ENCODE measurements at regions not wholly inside any gene's neighbourhood (a gene's known extent, or its start where the extent isn't known, plus 50 kb on each side); places are given as distances from the start of the nearest gene placed in this dataset.

DNA sequence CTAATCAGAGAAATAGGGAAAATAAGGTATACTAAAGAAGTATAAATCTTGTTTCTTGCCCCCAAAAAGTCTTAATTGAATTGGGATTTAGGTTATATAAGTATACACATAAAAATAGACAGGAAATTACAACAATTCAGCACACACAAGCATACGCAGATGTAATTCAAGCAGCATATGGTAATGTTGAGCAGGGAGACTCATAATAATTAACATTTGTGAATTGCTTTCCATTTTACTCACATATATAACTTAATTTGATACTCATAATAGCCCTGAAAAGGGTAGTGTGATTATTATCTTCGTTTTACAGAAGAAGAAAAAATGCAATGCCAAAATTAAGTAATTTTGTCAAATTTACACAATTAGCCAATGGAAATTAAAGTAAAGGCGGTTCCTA, 313.5 kb upstream of the ECI2 start:
- DNase-seq (ENCODE audit: low read depth in 4 of 6, low spot score in 6 of 6): peak in 1 of 6 donors; percentile 60
- Histone ChIP-seq H3K27ac (ENCODE audit: low read depth, low read length) (no peak overlapping the region), H3K27me3 (ENCODE audit: control insufficient read depth, insufficient read depth, low read length) (no peaks in the 10 kb centered on the region), H3K36me3 (ENCODE audit: control insufficient read depth, insufficient read depth, low read length) (no peaks in the 10 kb centered on the region), H3K4me3 (ENCODE audit: low read depth, low read length) (no peak overlapping the region), H3K9me3 (ENCODE audit: control insufficient read depth, insufficient read depth, low read length) (peaks cover 5% of the 10 kb centered on the region), H3K4me1 (ENCODE audit: control insufficient read depth, insufficient read depth, low read length) (no peaks in the 10 kb centered on the region)
- WGBS (ENCODE audit: insufficient coverage): no CpG with 5 or more reads among the region's 3 CpGs

DNA sequence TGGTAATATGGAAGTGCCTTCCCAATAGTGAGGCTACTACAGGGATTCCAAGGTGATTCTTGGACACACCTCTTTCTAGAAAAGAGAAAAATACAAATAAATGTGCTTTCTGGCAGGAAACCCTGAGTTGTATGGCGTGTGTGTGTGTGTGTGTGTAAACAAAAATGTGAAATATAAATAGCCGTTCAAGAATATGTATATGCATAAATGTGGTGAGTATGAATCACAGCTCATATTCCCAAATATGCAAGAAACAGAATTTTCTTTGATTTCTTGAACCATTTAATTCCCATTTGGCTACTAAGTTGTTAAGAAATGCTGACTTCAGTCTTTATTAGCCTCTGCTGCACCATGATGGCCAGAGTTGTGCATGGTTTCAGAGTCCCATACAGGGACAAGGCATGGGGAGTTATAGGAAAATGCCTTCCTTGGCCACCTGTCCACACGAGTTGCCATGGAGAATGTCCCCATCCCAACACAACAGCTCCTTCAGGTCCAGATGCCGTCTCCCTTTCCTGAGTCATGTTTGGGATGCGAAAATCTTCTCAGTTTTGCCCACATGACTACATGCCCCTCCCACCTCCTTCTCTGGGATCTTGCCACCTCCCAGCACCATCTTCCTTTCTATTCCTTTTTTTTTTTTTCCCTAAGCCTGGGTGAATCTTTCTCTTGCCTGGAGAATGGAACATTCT, 312.4 kb upstream of the ECI2 start:
- Histone ChIP-seq H3K27ac (ENCODE audit: low read depth, low read length) (no peak overlapping the region), H3K4me1 (ENCODE audit: control insufficient read depth, insufficient read depth, low read length) (no peaks in the 10 kb centered on the region), H3K9me3 (ENCODE audit: control insufficient read depth, insufficient read depth, low read length) (peaks cover 5% of the 10 kb centered on the region), H3K27me3 (ENCODE audit: control insufficient read depth, insufficient read depth, low read length) (no peaks in the 10 kb centered on the region), H3K36me3 (ENCODE audit: control insufficient read depth, insufficient read depth, low read length) (no peaks in the 10 kb centered on the region), H3K4me3 (ENCODE audit: low read depth, low read length) (no peak overlapping the region)
- 58% methylated on average over 3 of the region's 5 CpGs for whole genome bisulfite sequencing (ENCODE audit: insufficient coverage)
- DNase-seq (ENCODE audit: low read depth in 4 of 6, low spot score in 6 of 6): no peak

GRCh38 chr6:4446982-4447381, 311.6 kb upstream of the ECI2 start:
- no peak overlapping the region for H3K27ac ChIP-seq (ENCODE audit: low read depth, low read length)
- H3K4me1 ChIP-seq (ENCODE audit: control insufficient read depth, insufficient read depth, low read length): no peaks in the 10 kb centered on the region
- H3K9me3 ChIP-seq (ENCODE audit: control insufficient read depth, insufficient read depth, low read length): peaks cover 3% of the 10 kb centered on the region
- no peak for DNase-seq (ENCODE audit: low read depth in 4 of 6, low spot score in 6 of 6)
- H3K27me3 ChIP-seq (ENCODE audit: control insufficient read depth, insufficient read depth, low read length): no peaks in the 10 kb centered on the region
- H3K4me3 ChIP-seq (ENCODE audit: low read depth, low read length): no peak overlapping the region
- WGBS (ENCODE audit: insufficient coverage): 60% methylated on average over 1 of the region's 8 CpGs
- no peaks in the 10 kb centered on the region for H3K36me3 ChIP-seq (ENCODE audit: control insufficient read depth, insufficient read depth, low read length)

DNA sequence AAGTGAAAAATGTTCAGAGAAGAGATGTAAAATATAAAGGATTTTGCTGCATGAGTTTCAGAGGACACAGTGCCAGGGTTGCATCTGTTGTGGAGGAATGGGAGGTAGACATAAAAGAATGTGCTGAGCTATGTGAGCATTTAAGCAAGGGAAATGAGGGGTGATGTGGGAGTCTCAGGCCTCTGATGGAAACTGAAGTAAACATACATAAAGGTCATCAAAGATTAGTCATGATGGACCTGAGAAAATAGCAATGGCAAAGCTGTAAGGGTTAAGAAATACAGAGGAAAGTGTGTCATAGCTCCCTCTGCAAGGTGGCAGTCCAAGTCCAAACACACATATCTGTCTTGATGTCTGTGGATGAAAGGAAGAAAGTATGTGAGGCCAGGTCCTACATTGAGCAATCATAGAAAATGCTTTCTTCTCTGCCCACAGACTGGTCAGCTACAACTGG, 306.6 kb upstream of the ECI2 start:
- H3K27me3 ChIP-seq (ENCODE audit: control insufficient read depth, insufficient read depth, low read length): no peaks in the 10 kb centered on the region
- H3K36me3 ChIP-seq (ENCODE audit: control insufficient read depth, insufficient read depth, low read length): no peaks in the 10 kb centered on the region
- H3K4me1 ChIP-seq (ENCODE audit: control insufficient read depth, insufficient read depth, low read length): no peaks in the 10 kb centered on the region
- no peak overlapping the region for H3K27ac ChIP-seq (ENCODE audit: low read depth, low read length)
- peaks cover 3% of the 10 kb centered on the region for H3K9me3 ChIP-seq (ENCODE audit: control insufficient read depth, insufficient read depth, low read length)
- H3K4me3 ChIP-seq (ENCODE audit: low read depth, low read length): no peak overlapping the region
- DNase-seq (ENCODE audit: low read depth in 4 of 6, low spot score in 6 of 6): no peak

GRCh38 chr6:4439159-4439558, 303.8 kb upstream of the ECI2 start:
- Histone ChIP-seq H3K27ac (ENCODE audit: low read depth, low read length) (no peak overlapping the region), H3K36me3 (ENCODE audit: control insufficient read depth, insufficient read depth, low read length) (no peaks in the 10 kb centered on the region), H3K4me1 (ENCODE audit: control insufficient read depth, insufficient read depth, low read length) (no peaks in the 10 kb centered on the region), H3K27me3 (ENCODE audit: control insufficient read depth, insufficient read depth, low read length) (no peaks in the 10 kb centered on the region), H3K9me3 (ENCODE audit: control insufficient read depth, insufficient read depth, low read length) (peaks cover 2% of the 10 kb centered on the region), H3K4me3 (ENCODE audit: low read depth, low read length) (no peak overlapping the region)
- WGBS (ENCODE audit: insufficient coverage): no CpG with 5 or more reads among the region's 2 CpGs
- DNase-seq (ENCODE audit: low read depth in 4 of 6, low spot score in 6 of 6): peak in 1 of 6 donors; percentile 50

DNA sequence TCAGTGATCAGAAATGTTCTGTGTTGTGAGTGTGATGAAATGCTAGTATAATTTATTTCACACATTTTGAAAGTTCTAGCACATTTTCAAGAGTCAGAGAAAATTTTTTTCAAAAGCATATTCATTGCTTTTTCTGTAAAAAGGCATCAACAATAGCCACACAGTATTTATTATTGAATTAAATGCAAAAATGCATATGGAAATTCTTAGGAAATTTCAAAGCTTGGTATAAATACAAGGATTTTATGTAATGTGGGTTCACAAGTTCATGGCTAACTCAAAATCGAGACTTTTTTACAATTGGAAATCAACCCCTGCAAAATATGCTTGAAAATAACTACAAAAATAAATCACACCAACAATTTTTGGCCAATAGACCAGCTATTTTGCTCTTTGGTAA, 302.0 kb upstream of the ECI2 start:
- Histone ChIP-seq H3K27ac (ENCODE audit: low read depth, low read length) (no peak overlapping the region), H3K4me1 (ENCODE audit: control insufficient read depth, insufficient read depth, low read length) (no peaks in the 10 kb centered on the region), H3K36me3 (ENCODE audit: control insufficient read depth, insufficient read depth, low read length) (no peaks in the 10 kb centered on the region), H3K9me3 (ENCODE audit: control insufficient read depth, insufficient read depth, low read length) (peaks cover 2% of the 10 kb centered on the region), H3K27me3 (ENCODE audit: control insufficient read depth, insufficient read depth, low read length) (no peaks in the 10 kb centered on the region), H3K4me3 (ENCODE audit: low read depth, low read length) (no peak overlapping the region)
- DNase-seq (ENCODE audit: low read depth in 4 of 6, low spot score in 6 of 6): no peak
- WGBS (ENCODE audit: insufficient coverage): no CpG with 5 or more reads among the region's 1 CpG

- WGBS (ENCODE audit: insufficient coverage): 79% methylated on average over 2 of the region's 2 CpGs
- Histone ChIP-seq H3K36me3 (ENCODE audit: control insufficient read depth, insufficient read depth, low read length) (no peaks in the 10 kb centered on the region), H3K27ac (ENCODE audit: low read depth, low read length) (no peak overlapping the region), H3K4me3 (ENCODE audit: low read depth, low read length) (no peak overlapping the region), H3K27me3 (ENCODE audit: control insufficient read depth, insufficient read depth, low read length) (no peaks in the 10 kb centered on the region), H3K9me3 (ENCODE audit: control insufficient read depth, insufficient read depth, low read length) (peaks cover 2% of the 10 kb centered on the region), H3K4me1 (ENCODE audit: control insufficient read depth, insufficient read depth, low read length) (no peaks in the 10 kb centered on the region)
- DNase-seq (ENCODE audit: low read depth in 4 of 6, low spot score in 6 of 6): no peak
Measured at GRCh38 chr6:4435981-4436445, 300.6 kb upstream of the ECI2 start.

- Histone ChIP-seq H3K9me3 (ENCODE audit: control insufficient read depth, insufficient read depth, low read length) (peaks cover 2% of the 10 kb centered on the region), H3K4me1 (ENCODE audit: control insufficient read depth, insufficient read depth, low read length) (no peaks in the 10 kb centered on the region), H3K4me3 (ENCODE audit: low read depth, low read length) (no peak overlapping the region), H3K27me3 (ENCODE audit: control insufficient read depth, insufficient read depth, low read length) (no peaks in the 10 kb centered on the region), H3K36me3 (ENCODE audit: control insufficient read depth, insufficient read depth, low read length) (no peaks in the 10 kb centered on the region), H3K27ac (ENCODE audit: low read depth, low read length) (no peak overlapping the region)
- no peak for DNase-seq (ENCODE audit: low read depth in 4 of 6, low spot score in 6 of 6)
- 93% methylated on average over 2 of the region's 4 CpGs for WGBS (ENCODE audit: insufficient coverage)
Measured at GRCh38 chr6:4434655-4435054, 299.3 kb upstream of the ECI2 start.

DNA sequence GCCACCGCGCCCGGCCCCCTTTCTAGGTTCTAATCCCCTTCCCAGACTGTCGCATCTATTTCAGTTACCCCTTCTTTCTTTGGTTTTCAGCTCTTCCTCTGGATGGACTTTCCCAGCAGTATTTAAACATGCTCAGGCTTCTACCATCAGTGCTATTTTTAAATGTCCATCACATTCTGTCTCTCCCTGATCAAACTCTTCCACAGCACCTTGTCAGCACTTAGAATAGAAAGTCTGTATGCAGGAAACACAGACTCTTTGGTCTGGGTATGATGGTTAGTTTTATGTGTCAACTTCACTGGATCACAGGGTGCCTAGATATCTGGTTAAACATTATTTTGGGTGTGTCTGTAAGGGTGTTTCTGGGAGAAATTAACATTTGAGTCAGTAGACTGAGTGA, 297.8 kb upstream of the ECI2 start:
- Histone ChIP-seq H3K27ac (ENCODE audit: low read depth, low read length) (no peak overlapping the region), H3K4me1 (ENCODE audit: control insufficient read depth, insufficient read depth, low read length) (no peaks in the 10 kb centered on the region), H3K36me3 (ENCODE audit: control insufficient read depth, insufficient read depth, low read length) (no peaks in the 10 kb centered on the region), H3K4me3 (ENCODE audit: low read depth, low read length) (no peak overlapping the region), H3K27me3 (ENCODE audit: control insufficient read depth, insufficient read depth, low read length) (no peaks in the 10 kb centered on the region), H3K9me3 (ENCODE audit: control insufficient read depth, insufficient read depth, low read length) (no peaks in the 10 kb centered on the region)
- no peak for DNase-seq (ENCODE audit: low read depth in 4 of 6, low spot score in 6 of 6)
- WGBS (ENCODE audit: insufficient coverage): 97% methylated on average over 4 of the region's 4 CpGs

GRCh38 chr6:4426968-4427367, 291.6 kb upstream of the ECI2 start:
- Histone ChIP-seq H3K4me1 (ENCODE audit: control insufficient read depth, insufficient read depth, low read length) (no peaks in the 10 kb centered on the region), H3K36me3 (ENCODE audit: control insufficient read depth, insufficient read depth, low read length) (no peaks in the 10 kb centered on the region), H3K27ac (ENCODE audit: low read depth, low read length) (no peak overlapping the region), H3K9me3 (ENCODE audit: control insufficient read depth, insufficient read depth, low read length) (peaks cover 2% of the 10 kb centered on the region), H3K4me3 (ENCODE audit: low read depth, low read length) (no peak overlapping the region), H3K27me3 (ENCODE audit: control insufficient read depth, insufficient read depth, low read length) (no peaks in the 10 kb centered on the region)
- no peak for DNase-seq (ENCODE audit: low read depth in 4 of 6, low spot score in 6 of 6)
- WGBS (ENCODE audit: insufficient coverage): 78% methylated on average over 3 of the region's 5 CpGs

Measured in spinal cord (tissue), 9 donors.